Glomerular endothelial cell (primary cell): ENCODE measurements at regions not wholly inside any gene's neighbourhood (a gene's known extent, or its start where the extent isn't known, plus 50 kb on each side); places are given as distances from the start of the nearest gene placed in this dataset.
"Not testable (repeated sequence)": the region's sequence is repeated elsewhere in the genome, so short reads cannot be mapped to it uniquely, and the experiment has no call there.

Experiments
- DNase-seq: peaks from one replicate; pipeline ENCODE4 v3.0.0-alpha.2; 2011; ENCODE audit warnings: low read depth, low spot score; ENCODE audit errors: extremely low read depth

DNA sequence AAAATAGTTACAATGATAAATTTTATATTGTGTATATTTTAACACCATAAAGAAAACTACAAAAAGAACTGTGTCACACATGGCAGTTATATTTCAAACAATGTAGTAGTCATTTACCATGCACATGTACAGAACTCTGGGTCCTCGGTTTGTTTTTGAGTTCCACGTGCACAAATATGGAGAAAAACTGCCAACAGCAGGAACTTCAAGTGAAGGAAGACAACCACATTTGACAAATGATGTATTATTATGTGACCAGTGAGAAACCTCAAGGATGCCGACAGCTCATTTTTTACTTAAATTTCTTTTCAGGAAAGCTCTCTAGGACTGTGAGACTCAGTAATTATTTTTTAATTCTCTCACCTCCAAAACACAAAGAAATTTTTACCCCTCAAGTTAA lies 244.2 kb upstream of the USP15 start:
- no peak for DNase-seq

DNA sequence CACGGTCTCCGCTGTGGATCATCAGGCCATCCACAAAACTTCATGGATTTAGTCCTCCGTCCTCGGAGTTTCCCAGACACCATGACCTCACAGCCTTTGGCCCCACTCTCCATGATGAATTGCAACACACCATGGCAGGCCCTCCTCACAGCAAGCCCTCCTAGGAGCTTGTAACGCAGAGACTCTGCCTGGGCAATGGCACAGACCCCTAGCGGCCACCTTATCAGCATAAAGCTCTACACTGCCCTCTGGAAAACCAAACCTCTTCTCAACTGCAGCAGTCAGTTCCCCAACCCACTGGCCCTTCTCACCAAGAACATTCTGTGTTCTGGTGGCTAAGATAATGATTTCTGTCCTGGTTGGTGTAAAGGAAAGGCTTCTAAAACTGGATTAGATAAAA lies 238.4 kb upstream of the USP15 start:
- DNase-seq = no peak

DNA sequence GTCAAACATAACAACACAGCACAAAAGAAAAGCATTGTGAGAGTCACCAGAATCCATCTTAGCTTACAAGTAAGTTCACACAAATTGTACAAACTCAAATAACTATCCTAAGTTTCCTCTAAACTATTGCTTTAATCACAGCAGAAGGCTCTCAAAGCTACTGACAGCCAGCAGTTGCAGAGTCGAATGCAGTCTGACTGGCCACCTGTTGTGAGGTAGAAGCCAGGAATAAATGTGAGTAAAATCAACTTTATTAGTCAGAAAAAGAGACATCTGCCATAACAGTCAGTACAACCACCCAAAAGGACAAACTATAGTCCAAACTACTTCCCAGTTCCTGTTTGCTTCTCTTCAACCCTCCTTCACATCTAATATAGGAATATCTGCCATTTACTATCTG lies 231.7 kb upstream of the USP15 start:
- no peak for DNase-seq

DNA sequence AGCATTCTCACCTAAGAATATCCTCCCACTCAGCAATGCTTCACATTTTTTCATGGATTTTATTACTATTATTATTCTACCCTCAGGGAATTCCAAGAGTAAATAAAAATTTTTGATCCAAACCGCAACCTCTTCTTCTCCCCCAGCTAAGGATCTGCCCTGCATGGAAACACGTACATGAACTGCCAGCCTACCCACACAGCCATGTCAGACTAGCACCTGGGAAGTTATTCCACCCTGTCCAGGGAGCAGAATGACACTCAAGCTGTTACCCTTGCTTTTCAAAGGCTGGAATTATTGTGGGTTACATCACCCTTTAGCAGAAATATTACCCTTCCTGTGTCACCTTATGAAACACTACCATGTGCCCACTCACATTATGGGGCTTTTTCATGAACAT lies 227.3 kb upstream of the USP15 start:
- DNase-seq = no peak

DNA sequence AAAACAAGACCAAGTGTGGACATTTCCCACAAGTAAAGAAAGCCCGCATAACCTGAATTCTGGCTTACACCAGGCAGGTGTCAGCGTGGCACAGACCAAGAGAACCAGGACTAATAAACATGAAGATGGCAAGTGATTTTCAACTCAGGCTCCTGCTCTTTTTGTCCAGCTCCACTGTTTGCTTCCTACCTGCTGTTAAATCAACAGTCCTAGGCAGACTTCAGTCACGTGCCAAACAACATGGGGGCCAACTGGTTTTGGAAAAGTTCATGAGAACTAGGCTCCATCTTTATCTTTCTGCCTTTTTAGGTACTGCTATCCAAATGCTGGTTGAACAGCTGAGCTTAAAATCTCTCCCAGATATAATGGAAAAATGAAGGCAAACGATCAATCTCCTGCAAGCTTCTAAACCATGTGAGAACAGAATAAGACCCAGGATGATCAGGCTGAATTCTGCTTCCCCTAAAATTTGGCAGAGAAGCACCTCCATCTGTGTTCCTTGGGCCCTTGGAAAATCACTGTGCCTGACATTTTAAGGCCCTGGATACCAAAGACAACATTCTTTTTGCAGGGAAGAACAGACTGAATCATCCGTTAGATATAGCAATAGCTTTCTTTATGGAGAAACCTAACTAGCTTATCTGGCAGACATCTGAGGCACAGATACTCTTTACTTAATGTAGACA lies 215.6 kb upstream of the USP15 start:
- no peak for DNase-seq

DNA sequence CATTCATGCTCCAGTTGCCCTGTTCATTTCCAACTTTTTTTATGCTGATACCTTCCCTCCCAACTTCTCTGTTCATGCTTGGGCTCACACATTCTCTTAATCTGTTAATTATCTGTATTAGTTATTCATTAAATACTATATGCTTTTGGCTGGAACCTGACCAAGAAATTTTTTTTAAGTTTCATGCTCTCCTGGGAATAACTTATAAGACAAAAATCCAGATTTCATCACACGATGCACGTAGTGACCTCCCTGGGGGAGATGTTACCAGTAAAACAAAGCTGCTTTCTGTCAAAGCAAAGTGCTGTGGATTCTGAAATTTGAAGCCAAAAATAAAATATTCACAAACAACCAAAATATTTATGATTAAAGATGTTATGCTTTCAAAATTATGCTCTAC lies 215.0 kb upstream of the USP15 start:
- DNase-seq = no peak

DNA sequence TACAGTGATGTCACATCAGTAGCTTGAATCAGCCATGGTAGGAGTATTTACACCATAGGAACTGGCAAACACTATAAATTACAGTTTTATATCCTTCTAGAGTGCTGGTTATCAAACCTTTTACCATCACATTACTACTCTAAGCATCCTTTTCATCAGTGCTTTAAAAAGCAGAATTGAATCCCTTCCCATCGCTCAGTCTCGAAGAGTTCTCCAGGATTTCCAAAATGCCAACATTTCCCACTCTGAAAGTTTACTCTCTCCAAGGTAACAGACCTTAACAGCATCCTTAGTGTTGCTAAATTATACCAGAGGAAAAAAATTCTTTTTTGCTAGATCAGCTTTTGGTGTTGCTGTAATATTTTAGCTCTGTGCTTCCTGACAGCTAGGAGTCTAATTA lies 209.4 kb upstream of the USP15 start:
- no peak for DNase-seq

DNA sequence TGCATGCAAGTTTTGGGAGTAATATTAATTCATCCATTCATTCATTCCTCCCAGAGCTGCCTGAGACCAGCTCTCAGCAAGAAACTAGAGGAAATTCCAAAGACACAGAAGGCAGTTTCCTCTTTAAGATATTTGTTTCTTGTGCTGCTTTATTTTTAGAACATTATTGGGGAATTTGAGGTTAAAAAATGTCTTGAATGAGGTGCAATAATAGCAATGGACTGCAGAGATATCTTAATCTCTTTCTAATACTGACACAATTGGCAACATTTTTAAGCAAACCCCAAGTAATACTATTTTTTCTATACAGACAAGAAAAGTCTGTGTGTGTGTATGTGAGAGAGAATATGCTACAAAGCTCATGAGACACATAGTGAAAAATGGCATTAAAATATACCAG lies 190.2 kb upstream of the USP15 start:
- no peak for DNase-seq

DNA sequence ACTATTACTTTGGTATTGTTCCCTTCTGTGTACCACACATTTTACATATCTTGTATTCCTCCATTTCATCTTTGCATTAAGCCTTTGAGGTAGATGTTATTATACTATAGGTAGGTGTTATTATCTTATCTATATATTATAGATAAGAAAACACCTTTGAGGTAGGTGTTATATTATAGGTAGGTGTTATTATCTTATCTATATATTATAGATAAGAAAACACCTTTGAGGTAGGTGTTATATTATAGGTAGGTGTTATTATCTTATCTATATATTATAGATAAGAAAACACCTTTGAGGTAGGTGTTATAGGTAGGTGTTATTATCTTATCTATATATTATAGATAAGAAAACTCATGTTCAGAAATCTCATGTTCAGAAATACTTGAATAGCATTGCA lies 187.0 kb upstream of the USP15 start:
- not testable (repeated sequence) for DNase-seq

DNA sequence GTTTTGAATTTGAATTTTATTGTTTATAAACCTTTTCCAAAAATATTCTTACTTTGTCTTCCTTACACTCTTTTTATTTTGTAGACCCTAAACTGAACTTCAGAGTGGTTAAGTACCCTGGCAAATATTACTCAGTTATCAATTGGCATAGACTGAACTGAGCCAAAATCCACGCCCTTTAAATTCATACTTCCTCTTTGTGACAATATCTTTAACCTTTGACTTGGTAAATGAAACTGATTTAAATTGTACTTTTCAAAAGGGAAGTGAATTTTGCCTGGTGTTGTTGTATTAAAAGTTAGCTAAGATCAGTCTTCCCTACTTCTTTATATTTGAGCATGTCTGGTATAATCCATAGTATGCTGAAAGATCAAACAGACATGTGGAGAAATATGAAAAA lies 184.3 kb upstream of the USP15 start:
- DNase-seq = no peak

DNA sequence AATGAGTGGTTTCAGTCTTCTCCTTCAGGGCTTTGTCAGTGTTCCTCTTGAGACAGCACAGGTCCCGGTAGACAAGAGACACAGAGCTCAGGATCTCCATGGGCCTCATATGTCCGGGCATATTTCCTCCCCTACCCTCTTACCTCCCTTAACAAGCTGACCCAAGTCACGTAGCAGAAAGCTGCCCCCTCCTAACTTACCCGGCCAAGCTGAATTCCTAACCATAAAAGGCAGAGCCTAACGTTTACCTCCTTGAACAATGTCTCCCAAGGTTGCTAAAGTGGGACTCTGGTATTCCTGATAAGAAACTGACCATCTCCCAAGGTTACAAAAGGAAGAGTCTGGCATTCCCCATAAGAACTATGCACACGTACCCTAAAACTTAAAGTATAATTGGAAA lies 182.2 kb upstream of the USP15 start:
- DNase-seq = no peak

DNA sequence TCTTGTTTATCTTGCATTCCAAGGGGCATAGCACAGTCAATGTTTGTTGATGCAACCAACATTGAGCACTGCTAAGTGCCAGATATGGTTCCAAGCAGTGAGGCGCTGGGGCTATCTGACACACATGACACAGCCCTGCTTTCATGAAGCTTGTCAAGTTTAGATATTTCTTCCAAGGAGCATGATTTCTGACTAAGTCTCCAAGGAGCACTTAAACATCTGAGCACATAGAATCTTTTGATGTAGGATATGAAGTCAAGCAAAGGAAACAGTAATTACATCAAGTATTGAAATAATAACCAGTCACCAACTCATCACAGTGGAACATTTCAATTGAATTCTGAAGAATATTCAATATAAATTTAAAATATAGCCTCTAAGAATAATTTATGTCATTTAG lies 177.8 kb upstream of the USP15 start:
- DNase-seq = no peak

DNA sequence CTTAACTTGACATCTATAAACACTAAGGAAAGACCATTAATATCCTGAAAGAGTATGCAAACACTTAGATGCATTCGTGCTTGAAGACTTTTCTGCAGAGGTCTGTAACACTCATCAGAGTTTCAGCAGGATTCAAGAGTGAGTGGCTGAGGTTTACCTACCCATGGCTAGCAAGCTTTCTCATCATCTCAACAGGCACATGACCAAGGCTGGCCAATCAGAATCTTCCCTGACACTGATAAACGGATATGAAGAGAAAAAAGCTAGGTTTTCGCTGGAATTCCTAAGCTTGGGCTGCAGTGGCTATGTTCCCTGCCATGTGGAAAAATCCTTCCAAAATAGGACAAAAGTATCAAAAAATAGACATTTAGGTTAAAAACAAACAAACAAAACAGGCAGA lies 162.1 kb upstream of the USP15 start:
- DNase-seq = no peak

DNA sequence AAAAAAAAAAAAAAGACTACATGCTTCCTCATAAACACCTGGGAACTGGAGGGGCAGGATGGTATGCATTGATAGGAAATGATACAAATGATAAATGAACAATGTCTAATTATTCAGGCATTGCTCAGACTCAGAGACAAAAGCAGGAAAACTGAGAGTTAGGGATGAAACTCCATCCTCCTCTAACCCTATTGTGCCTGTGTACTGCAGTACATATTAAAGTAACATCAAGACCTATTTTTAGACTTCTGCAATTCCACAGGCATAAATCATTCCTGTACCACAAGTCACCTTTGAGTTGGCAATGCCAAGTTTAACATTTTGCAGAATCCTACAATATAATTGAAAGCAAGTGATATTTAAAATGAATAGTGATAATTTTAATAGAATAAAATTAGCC lies 156.5 kb upstream of the USP15 start:
- no peak for DNase-seq

DNA sequence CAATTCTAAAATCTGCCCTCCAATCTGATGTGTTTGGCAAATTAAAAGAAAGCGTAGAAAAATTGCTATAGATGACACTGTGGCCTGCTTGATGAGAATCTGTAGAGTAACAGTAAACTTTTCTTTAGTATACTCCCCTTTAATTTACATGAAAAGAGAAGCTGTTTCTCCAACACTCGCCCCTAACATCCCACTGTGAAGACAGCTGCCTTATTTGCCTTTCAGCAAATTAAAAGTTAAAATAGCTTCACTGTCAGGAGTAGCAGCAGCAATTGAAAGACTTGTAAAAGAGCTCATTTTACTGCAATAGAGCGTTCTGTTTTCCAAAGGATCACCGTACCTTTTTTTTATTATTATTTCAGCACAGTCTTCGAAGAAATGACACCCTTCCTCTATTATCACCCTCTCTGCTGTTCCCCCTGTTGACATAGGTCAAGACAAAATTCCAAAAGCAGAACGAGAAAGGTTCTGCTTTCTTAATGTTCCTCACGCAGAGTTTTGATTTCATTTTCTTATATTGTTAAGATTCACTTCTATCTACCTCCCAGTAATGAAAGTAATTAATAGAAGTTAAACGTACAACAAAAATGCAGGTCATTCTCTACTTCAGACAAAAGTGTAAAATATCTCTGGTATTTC lies 153.5 kb upstream of the USP15 start:
- no peak for DNase-seq

DNA sequence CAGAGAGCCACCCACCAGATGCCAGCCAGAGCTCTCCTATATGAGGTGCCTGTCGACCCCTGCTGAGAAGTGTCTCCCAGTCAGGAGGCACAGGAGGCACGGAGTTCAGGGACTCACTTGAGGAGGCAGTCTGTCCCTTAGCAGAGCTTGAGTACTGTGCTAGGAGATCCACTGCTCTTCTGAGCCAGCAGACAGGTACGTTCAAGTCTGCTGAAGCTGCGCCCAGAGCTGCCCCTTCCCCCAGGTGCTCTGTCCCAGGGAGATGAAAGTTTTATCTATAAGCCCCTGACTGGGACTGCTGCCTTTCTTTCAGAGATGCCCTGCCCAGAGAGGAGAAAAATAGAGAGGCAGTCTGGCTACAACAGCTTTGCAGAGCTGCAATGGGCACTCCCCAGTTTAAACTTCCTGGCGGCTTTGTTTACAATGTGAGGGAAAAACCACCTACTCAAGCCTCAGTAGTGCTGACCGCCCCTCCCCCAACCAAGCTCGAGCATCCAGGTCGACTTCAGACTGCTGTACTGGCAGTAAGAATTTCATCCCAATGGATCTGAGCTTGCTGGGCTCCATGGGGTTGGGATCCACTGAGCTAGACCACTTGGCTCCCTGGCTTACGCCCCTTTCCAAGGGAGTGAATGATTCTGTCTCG lies 146.7 kb upstream of the USP15 start:
- DNase-seq = no peak

DNA sequence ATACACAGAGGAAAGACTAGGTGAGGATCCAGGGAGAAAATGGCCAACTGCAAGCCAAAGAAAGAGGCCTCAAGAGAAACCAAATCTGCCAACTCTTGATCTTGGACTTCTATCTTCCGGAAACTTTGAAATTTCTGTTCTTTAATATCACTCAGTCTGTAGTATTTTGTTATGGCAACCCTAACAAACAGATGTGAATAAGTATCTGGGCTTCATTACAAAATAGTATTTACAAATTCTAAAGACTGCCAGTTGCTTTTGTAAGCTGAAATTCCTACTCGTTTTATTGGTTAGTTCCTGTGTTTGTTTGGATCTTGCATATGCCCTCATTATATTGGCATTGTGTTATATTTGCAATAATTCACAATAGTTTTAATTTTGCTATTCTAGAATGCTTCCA lies 143.2 kb upstream of the USP15 start:
- DNase-seq = no peak

DNA sequence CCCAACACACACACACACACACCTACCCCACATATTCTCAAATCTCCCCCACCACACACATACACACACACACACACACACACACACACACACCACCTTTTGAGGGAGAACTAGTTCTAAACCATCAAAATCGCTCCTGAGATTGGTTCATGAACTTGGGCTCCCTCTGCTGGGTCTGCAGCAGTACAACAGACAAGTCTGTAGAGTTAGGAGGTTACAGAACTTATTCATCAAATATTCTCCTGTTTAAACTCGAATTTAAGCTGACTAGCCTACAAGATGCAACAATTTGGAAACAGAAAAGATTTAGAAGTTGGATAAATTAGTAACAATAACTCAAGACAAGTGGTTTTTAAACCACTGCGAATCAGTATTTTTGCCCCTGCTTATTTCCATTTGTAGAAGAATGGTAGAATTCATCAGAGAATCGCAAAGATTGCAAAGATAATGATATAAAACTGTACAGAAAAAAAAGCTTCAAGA lies 136.4 kb upstream of the USP15 start:
- DNase-seq = peak; percentile 14

DNA sequence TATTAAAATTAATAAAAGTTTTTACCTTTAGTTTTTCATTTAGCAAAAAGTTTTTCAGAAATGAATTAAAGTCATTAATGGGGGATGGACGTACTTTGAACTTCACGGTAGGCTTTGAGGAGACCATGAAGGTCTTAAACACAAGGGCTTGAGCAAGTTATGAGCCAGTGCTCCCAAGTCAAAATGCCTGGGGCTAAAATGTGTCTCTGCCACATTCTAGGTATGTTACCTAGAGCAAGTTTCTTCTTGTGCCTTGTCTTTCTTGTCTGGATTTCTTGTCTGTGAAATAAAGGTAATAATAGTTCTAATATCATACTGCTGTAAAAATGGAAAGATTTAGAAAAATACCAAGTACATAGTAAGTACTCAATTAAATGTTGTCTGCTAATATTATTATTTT lies 132.7 kb upstream of the USP15 start:
- no peak for DNase-seq

DNA sequence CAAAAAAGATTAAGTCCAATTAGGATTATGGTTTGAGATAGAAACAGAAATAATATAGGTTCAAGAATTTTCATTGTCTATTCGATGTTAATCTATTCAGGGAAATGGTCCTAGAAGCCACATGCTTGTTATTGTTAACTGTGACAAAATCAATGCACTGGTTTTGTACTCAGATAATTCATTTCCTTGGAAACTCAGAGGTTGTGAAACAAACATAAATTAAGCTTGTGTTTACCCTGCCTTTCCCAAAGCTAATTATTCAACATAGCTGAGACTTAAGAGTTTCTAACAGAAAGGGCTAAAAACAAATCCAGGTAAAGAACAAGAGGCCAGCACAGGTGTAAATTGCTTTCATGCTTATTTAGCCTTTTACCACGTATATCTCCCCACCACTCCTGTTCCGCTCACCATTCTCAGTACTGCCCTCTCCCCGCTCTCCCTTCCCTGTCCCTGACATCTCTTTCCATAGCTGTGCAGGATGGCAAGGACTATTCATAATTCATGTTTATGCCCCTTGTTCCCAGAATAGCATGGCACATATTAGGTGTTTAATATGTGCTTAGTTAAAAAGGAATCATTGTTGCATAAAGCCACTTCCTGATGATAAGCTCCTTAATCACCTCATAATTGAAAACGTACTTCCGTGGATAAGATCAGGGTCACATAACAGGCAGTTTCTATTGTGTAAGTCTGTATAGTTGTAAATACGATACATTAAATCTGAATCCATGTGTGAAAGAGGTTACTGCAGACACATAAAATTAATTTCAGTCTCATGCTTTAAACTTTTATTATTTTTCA lies 131.8 kb upstream of the USP15 start:
- peak; percentile 41 for DNase-seq

DNA sequence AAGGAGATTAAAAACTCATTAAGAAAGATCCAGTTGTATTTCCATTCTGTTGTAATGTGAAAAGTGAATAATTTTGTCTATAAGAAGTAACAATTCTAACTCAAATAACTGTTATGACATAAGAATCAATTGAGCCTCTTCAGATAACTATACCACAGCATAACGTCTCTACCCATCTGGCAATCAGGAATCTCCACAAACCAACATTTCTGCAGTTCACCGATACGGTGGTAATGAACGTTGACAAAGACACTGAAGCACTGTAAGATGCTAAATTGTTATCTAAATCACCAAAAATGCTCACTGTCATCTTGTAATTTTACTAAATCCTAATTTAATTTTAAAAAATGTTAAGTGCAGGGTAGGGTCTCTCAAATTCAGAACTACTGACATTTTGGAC lies 130.9 kb upstream of the USP15 start:
- no peak for DNase-seq

DNA sequence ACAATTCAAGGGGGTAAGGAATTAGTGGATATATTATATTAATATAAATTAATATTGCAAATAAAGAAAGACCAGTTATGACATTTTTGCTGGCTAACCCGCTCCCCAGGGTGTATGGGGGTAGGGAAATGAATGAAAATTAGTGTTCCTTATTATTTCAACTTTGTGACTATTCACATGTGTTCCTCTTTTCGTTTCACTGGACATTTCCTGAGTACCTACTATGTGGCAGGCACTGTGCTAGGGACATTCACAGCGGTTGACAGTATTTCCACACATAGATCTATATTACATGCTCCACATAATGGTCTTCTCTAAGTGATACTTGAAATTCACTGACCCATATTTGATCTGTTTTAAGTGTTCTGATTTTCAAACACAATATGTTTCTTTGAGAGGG lies 129.8 kb upstream of the USP15 start:
- DNase-seq = no peak
